ENCODE measurements at regions not wholly inside any gene's neighbourhood (a gene's known extent, or its start where the extent isn't known, plus 50 kb on each side); places are given as distances from the start of the nearest gene placed in this dataset.

DNA sequence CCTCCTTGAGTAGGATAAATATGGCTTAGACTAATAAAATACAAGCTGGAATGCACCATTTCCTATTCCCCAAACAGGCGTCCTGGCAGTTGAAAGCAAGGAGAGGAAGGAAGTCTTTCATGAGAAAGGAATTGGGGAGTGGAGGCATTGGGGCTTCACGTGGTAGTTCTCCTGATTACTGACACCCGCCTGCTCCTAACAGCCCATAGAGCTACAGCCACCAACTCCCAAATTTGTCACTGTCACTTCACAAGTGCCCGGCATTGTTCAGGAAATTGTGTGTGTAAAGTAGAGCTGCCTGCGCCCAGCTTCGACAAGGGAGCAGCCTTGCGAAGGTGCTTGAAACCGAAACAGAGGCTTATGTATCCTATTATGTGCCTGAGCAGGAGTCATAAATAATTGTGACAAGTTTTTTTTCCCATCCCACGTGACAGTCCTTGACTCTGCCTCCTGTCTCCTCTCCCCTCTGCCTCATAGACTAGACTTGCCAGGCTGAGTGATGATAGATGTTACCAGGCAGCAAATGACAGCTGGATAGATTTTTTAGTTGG is 301.7 kb upstream of the ZFP64 start:
- TF ChIP-seq EP300 (IDR thresholded peaks at IDR 0.05), result no peak
- TF ChIP-seq POLR2A (IDR thresholded peaks at IDR 0.05), result no peak
- no peak for TF ChIP-seq POLR2AphosphoS5 (IDR thresholded peaks at IDR 0.05)
- TF ChIP-seq, protein P1, sequence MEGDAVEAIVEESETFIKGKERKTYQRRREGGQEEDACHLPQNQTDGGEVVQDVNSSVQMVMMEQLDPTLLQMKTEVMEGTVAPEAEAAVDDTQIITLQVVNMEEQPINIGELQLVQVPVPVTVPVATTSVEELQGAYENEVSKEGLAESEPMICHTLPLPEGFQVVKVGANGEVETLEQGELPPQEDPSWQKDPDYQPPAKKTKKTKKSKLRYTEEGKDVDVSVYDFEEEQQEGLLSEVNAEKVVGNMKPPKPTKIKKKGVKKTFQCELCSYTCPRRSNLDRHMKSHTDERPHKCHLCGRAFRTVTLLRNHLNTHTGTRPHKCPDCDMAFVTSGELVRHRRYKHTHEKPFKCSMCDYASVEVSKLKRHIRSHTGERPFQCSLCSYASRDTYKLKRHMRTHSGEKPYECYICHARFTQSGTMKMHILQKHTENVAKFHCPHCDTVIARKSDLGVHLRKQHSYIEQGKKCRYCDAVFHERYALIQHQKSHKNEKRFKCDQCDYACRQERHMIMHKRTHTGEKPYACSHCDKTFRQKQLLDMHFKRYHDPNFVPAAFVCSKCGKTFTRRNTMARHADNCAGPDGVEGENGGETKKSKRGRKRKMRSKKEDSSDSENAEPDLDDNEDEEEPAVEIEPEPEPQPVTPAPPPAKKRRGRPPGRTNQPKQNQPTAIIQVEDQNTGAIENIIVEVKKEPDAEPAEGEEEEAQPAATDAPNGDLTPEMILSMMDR (IDR thresholded peaks at IDR 0.05), result no peak
- Histone ChIP-seq H3K4me3 (peak overlapping the region in 1 of 4 donors; percentile 12), H3K27ac (no peak overlapping the region), H3K9me3 (no peaks in the 10 kb centered on the region), H3K27me3 (no peaks in the 10 kb centered on the region), H3K36me3 (no peaks in the 10 kb centered on the region), H3K4me1 (no peaks in the 10 kb centered on the region)
- 1 to 5% methylated on average over 9 of the region's 9 CpGs for WGBS, 2 donors
- intact Hi-C loops (cut with DNase I), result no loop called here
- no peak for DNase-seq

DNA sequence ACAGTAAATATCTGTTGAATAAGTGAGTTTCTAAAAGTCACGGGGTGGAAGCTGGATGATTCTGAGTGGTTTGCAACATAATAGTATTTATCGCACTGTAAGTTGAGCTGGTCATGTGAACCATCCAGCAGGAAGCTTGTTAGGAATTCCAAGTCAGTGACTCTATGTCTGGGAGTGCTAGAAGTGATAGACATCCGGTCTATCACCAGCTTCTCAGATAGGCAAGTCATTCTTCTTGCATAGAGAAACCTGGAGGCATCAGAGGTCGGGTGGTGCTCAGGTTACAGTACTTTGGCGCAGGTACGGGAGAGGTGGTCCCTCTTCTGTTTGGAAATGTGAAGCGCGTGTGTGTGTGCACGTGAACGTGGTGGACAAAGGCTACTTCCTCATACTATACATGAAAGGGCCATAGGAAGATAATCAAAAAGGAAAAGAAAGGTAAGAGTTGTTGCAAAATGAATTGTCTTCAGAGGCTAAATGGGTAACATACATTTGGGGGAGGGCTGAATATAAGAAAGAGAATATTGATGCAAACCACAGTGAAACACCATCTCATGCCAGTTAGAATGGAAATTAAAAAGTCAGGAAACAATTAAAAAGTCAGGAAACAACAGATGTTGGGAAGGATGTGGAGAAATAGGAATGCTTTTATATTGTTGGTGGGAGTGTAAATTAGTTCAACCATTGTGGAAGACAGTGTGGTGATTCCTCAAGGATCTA is 299.3 kb upstream of the ZFP64 start:
- Histone ChIP-seq H3K9me3 (no peaks in the 10 kb centered on the region), H3K4me3 (no peak overlapping the region), H3K4me1 (no peaks in the 10 kb centered on the region), H3K27me3 (no peaks in the 10 kb centered on the region), H3K36me3 (no peaks in the 10 kb centered on the region), H3K27ac (no peak overlapping the region)
- no peak for TF ChIP-seq EP300 (IDR thresholded peaks at IDR 0.05)
- TF ChIP-seq, protein P1 (IDR thresholded peaks at IDR 0.05), result no peak
- no peak for TF ChIP-seq POLR2AphosphoS5 (IDR thresholded peaks at IDR 0.05)
- no peak for TF ChIP-seq POLR2A (IDR thresholded peaks at IDR 0.05)
- DNase-seq, result no peak
- intact Hi-C loops (cut with DNase I), result no loop called here
- 83 to 86% methylated on average over 10 of the region's 10 CpGs for WGBS, 2 donors

DNA sequence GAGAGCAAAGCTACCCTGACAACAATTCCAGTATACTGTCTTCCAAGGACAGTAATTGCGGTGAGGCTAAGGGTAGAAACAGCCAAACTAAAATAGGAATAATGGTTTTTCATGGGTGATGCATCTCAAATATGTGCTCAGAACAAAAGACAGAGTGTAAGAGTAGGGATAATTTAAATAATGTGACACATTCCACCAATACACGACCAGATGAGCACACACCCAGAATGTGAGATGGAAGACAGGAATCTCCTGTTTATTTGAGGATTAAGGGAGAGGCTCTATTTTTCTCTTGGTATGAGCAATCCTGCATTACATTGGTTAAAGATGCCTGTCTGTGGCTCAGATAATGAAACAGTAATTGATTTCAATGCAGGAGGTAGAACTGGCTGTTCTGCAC is 292.9 kb upstream of the ZFP64 start:
- TF ChIP-seq POLR2AphosphoS5 (IDR thresholded peaks at IDR 0.05), result no peak
- TF ChIP-seq, protein P1 (IDR thresholded peaks at IDR 0.05), result no peak
- no peak for TF ChIP-seq POLR2A (IDR thresholded peaks at IDR 0.05)
- TF ChIP-seq EP300 (IDR thresholded peaks at IDR 0.05), result no peak
- no peaks in the 10 kb centered on the region for H3K9me3 ChIP-seq
- no peaks in the 10 kb centered on the region for H3K36me3 ChIP-seq
- no peak overlapping the region for H3K27ac ChIP-seq
- no peaks in the 10 kb centered on the region for H3K4me1 ChIP-seq
- intact Hi-C loops (cut with DNase I), result no loop called here
- no peak overlapping the region for H3K4me3 ChIP-seq
- no peaks in the 10 kb centered on the region for H3K27me3 ChIP-seq
- WGBS, 2 donors, result 45 to 63% methylated on average over 2 of the region's 2 CpGs
- no peak for DNase-seq

DNA sequence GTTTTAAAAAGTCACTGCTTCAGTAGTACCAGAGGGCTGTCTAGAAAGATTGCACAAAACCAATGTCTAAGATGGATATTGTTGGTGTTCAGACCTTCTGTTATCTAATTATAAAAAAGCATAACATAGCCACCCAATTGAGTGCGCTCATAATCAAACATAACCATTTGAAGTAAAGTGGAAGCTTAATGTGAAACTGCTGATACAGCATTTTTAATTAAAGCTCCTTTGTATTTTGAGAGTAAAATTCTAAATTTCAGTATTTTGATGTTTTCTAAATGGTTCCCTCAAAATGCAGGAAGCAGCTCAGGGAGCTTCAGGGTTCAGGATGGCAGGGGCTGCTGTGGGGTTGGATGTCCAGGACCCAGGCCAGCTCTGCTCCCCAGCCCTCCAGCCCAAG is 291.8 kb upstream of the ZFP64 start:
- TF ChIP-seq POLR2A (IDR thresholded peaks at IDR 0.05), result no peak
- TF ChIP-seq POLR2AphosphoS5 (IDR thresholded peaks at IDR 0.05), result no peak
- TF ChIP-seq EP300 (IDR thresholded peaks at IDR 0.05), result no peak
- TF ChIP-seq, protein P1 (IDR thresholded peaks at IDR 0.05), result no peak
- WGBS, 2 donors, result 97% methylated on average over 1 of the region's 1 CpG
- H3K36me3 ChIP-seq, result no peaks in the 10 kb centered on the region
- intact Hi-C loops (cut with DNase I), result no loop called here
- H3K9me3 ChIP-seq, result no peaks in the 10 kb centered on the region
- no peak for DNase-seq
- H3K27me3 ChIP-seq, result no peaks in the 10 kb centered on the region
- no peak overlapping the region for H3K4me3 ChIP-seq
- no peaks in the 10 kb centered on the region for H3K4me1 ChIP-seq
- no peak overlapping the region for H3K27ac ChIP-seq
